NCI-H1048 (cell line): ENCODE measurements at regions not wholly inside any gene's neighbourhood (a gene's known extent, or its start where the extent isn't known, plus 50 kb on each side); places are given as distances from the start of the nearest gene placed in this dataset.
A peak's percentile ranks its signal among the peaks of the same experiment; 100 is the strongest.

Experiments used
- DNase-seq: peaks from one replicate; lab custom pipeline; 2025; lab: John Stamatoyannopoulos, UW

GRCh38 chr3:34183114-34183513 lies 384.7 kb downstream of the PDCD6IP start:
- DNase-seq = no peak

- no peak for DNase-seq
These were observed 385.3 kb downstream of the PDCD6IP start for GRCh38 chr3:34183611-34184340.

GRCh38 chr3:34185301-34185700 lies 386.9 kb downstream of the PDCD6IP start:
- no peak for DNase-seq

- no peak for DNase-seq
These were observed 390.7 kb downstream of the PDCD6IP start for GRCh38 chr3:34189133-34189532.

- no peak for DNase-seq
These were observed 398.5 kb downstream of the PDCD6IP start for GRCh38 chr3:34196914-34197313.

- no peak for DNase-seq
These were observed 399.9 kb downstream of the PDCD6IP start for GRCh38 chr3:34198309-34198708.

GRCh38 chr3:34200576-34200975 lies 402.1 kb downstream of the PDCD6IP start:
- no peak for DNase-seq

- no peak for DNase-seq
These were observed 404.5 kb downstream of the PDCD6IP start for GRCh38 chr3:34202975-34203374.

GRCh38 chr3:34203386-34203785 lies 405.0 kb downstream of the PDCD6IP start:
- no peak for DNase-seq

GRCh38 chr3:34207002-34207401 lies 408.6 kb downstream of the PDCD6IP start:
- no peak for DNase-seq

GRCh38 chr3:34207806-34208205 lies 409.4 kb downstream of the PDCD6IP start:
- no peak for DNase-seq

GRCh38 chr3:34212175-34212574 lies 413.7 kb downstream of the PDCD6IP start:
- no peak for DNase-seq

GRCh38 chr3:34212656-34213055 lies 414.2 kb downstream of the PDCD6IP start:
- no peak for DNase-seq

- no peak for DNase-seq
These were observed 415.0 kb downstream of the PDCD6IP start for GRCh38 chr3:34213478-34213877.

GRCh38 chr3:34216711-34217335 lies 418.4 kb downstream of the PDCD6IP start:
- no peak for DNase-seq

- no peak for DNase-seq
These were observed 420.4 kb downstream of the PDCD6IP start for GRCh38 chr3:34218706-34219385.

- no peak for DNase-seq
These were observed 421.1 kb downstream of the PDCD6IP start for GRCh38 chr3:34219556-34219955.

GRCh38 chr3:34225821-34226366 lies 427.5 kb downstream of the PDCD6IP start:
- no peak for DNase-seq

GRCh38 chr3:34229876-34230275 lies 431.4 kb downstream of the PDCD6IP start:
- peak; percentile 62 for DNase-seq

GRCh38 chr3:34235096-34235495 lies 436.7 kb downstream of the PDCD6IP start:
- no peak for DNase-seq

- DNase-seq = no peak
These were observed 439.5 kb downstream of the PDCD6IP start for GRCh38 chr3:34237946-34238345.

GRCh38 chr3:34238407-34238806 lies 440.0 kb downstream of the PDCD6IP start:
- DNase-seq = no peak

GRCh38 chr3:34239287-34239686 lies 440.9 kb downstream of the PDCD6IP start:
- DNase-seq = no peak
